Breast epithelium (tissue), 3 donors: ENCODE measurements at regions not wholly inside any gene's neighbourhood (a gene's known extent, or its start where the extent isn't known, plus 50 kb on each side); places are given as distances from the start of the nearest gene placed in this dataset.
"Not testable (repeated sequence)": the region's sequence is repeated elsewhere in the genome, so short reads cannot be mapped to it uniquely, and the experiment has no call there.

Experiments used
- POLR2A ChIP-seq: fragments of 450-650 bp; IDR thresholded peaks from one replicate; pipeline ENCODE4 v1.6.1; 2016; ENCODE audit warnings: antibody characterized with exemption, mild to moderate bottlenecking, moderate library complexity
- TF ChIP-seq, protein P1 (sequence below), 3 donors: fragments of 450-650 bp; IDR thresholded peaks; one replicate each; pipeline ENCODE4 v1.5.1; 2016 to 2017; ENCODE audit warnings: antibody characterized with exemption in 3 of 3, mild to moderate bottlenecking in 3 of 3, moderate library complexity in 3 of 3

DNA sequence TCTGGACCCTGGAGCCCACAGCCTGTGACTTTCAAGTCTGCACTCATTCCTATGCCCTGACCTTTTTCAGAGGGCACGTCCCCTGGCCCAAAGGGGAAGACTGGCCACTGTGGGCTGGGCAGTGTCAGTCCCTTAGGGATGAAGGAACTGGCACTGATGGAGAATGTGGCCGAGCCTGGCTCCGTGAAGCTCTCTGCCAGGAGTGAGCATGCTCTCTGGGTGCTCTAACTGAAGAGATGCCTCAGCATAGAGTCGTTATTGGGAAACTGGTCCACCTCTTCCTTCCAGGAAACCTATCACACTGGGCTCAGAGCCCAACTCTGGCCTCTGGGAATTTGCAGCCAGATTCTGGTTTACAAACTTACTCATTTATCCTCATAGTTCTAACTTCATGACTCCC lies 87.3 kb upstream of the OSBPL11 start:
- not testable (repeated sequence) for TF ChIP-seq POLR2A
- TF ChIP-seq, protein P1, sequence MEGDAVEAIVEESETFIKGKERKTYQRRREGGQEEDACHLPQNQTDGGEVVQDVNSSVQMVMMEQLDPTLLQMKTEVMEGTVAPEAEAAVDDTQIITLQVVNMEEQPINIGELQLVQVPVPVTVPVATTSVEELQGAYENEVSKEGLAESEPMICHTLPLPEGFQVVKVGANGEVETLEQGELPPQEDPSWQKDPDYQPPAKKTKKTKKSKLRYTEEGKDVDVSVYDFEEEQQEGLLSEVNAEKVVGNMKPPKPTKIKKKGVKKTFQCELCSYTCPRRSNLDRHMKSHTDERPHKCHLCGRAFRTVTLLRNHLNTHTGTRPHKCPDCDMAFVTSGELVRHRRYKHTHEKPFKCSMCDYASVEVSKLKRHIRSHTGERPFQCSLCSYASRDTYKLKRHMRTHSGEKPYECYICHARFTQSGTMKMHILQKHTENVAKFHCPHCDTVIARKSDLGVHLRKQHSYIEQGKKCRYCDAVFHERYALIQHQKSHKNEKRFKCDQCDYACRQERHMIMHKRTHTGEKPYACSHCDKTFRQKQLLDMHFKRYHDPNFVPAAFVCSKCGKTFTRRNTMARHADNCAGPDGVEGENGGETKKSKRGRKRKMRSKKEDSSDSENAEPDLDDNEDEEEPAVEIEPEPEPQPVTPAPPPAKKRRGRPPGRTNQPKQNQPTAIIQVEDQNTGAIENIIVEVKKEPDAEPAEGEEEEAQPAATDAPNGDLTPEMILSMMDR (IDR thresholded peaks at IDR 0.05), result not testable (repeated sequence)
